Putamen (tissue), 1 donor: ENCODE measurements at regions not wholly inside any gene's neighbourhood (a gene's known extent, or its start where the extent isn't known, plus 50 kb on each side); places are given as distances from the start of the nearest gene placed in this dataset.
"Not testable (repeated sequence)": the region's sequence is repeated elsewhere in the genome, so short reads cannot be mapped to it uniquely, and the experiment has no call there.

ENCODE experiments used
- DNase-seq: peaks from one replicate; pipeline ENCODE4 v3.0.0-alpha.2; 2016; ENCODE audit warnings: low spot score

DNA sequence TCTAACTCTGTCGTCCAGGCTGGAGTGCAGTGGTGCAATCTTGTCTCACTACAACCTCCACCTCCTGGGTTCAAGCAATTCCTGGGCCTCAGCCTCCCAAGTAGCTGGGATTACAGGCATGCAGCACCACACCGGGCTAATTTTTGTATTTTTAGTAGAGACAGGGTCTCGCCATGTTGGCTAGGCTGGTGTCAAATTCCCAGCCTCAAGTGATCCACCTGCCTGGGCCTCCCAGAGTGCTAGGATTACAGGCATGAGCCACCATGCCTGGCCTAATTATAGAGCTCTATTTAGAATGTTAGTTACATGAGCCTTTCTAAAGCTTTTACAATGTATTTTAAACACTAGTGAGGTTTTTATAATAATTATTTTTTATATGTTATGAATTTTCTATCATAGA, 1346.4 kb downstream of the TECRL start:
- not testable (repeated sequence) for DNase-seq

DNA sequence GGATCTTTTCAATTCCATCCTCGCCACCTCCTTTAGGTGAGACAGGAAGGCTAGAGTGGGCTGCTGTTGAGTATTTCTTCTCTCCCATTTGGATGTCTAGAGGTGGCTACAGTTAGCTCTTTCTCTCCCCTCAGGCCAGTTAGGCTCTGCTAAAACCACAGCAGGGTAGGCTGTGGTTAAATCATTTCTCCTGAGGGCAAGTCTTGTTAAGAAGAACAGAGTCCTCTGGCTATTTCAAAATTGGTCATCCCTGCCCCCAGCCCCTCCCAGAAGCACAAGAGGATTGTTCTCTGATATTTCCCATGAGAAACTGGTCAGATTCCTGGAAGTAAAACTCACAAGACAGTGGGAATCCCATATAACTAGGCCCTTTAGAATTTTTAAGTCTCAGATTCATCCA, 1359.5 kb downstream of the TECRL start:
- no peak for DNase-seq

GRCh38 chr4:63049278-63049677, 1360.0 kb downstream of the TECRL start:
- DNase-seq: no peak

DNA sequence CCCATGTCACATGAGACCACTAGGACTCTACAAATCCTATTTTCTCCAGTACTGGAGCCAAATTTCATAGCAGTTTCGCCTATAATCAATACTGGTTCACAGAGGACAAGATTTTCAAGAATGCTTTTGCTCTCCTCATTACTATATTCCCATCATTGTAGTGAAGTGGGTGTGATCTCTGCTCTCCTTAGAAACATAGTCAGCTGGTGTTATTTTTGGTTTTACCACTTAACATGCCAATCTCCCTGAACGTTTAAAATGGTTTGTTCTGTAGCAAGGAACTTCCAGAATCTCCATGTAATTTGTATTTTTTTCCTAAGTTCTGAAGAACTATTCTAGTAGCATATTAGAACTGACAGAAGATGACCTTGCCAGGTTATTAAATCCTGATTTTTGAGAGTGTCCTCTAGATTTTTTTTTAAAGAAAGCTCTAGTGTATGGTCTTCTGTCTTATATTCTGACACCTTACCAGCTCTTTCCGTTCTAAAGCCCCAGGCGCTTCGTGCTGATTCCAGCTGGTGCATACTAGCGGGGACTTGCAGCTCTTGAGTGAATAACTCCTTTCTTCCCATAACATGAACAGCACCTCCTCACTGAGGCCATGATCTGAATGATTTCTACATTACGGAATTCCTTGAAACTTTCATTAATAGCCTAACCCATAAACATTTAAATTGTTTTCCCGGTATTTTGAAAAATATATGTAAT, 1372.9 kb downstream of the TECRL start:
- peak; percentile 1 for DNase-seq

DNA sequence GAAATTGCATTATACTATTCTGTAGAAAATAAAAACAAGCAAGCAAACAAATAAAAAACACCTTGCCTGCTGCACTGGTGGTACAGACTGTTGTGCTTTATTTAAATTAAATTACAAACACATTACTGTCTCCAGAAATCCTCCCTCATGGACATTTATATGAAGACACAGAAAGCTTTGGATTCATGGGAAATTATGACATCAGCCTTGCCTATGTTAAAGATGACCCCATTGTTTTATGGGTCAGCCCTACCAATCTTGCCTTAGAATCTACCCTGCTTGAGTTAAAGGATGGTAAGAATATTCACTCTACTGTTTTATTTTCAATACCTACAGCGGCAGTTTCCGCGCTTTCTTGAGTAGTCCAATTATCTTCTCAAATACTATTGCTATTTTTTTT, 1379.9 kb downstream of the TECRL start:
- no peak for DNase-seq

DNA sequence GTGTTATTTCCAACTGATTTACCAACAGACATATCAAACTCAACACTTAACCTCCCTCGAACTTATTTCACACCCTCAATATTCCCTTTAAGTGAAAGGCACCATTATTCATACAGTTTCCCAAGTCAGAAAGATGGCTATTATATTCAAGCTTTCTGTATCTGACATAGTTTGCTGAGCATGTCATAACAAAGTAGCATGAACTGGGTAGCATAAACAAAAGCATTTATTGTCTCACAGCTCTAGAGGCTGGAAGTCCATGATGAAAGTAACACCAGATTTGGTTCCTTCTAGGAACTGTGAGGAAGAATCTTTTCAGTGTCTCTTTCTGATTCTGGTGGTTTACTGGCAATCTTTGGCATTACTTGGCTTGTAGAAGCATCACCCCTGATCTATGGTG, 1388.6 kb downstream of the TECRL start:
- no peak for DNase-seq

GRCh38 chr4:63017300-63017699, 1392.0 kb downstream of the TECRL start:
- DNase-seq: no peak

DNA sequence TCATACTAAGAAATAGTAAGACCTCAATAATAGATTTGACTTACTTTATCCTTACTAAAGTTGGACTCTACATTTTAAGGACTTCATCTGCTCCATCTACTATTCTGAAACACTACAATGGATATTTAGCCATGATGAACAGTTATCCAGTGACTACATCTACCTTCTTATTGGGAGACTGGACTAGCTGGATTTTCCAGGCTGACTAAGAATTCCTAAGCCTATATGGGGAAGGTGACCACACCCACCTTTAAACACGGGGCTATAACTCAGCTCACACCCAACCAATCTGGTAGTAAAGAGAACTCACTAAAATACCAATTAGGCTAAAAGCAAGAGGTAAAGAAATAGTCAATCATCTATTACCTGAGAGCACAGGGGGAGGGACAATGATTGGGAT, 1438.4 kb downstream of the TECRL start:
- DNase-seq: no peak

DNA sequence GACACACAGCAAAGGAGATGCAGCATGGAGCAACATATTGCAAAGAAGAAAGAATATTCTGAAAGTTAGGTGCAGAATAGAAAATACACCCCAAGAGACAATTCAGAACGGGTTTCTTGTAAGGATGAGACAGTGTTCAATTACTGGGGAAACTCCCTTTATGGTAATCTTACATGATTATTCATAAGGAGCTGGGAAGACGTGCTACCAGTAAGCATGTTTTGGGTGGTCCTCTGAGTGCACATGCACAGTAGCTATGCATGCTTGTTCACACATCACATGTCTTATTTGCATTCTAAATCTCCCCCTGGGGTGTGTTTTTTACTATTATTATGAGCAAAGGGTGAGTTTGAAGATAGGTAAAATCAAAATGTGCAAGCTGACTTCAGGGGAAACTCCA, 1448.8 kb downstream of the TECRL start:
- no peak for DNase-seq

DNA sequence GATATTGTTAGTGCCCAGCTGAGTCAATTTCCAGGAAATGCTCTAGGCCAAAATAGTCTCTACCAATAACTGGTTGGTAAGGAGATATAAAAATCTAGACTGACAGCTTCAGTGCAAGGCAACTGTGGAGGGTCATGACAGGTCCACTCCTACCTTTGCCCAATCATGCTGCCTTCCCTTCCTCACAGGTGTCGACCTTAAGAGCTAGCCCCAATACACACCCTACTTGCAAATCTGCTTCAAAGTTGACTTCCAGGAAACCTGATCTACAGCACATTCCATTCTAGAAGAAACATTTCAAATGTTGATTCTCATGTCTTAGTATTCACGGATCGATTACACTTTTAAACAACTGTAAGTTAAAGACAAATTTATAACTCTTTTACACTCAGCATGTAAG, 1455.5 kb downstream of the TECRL start:
- no peak for DNase-seq

GRCh38 chr4:62952366-62952765, 1456.9 kb downstream of the TECRL start:
- no peak for DNase-seq

GRCh38 chr4:62948108-62948507, 1461.1 kb downstream of the TECRL start:
- no peak for DNase-seq

- no peak for DNase-seq
These were observed 1469.0 kb downstream of the TECRL start for GRCh38 chr4:62940229-62940628.

GRCh38 chr4:62930884-62931283, 1478.4 kb downstream of the TECRL start:
- DNase-seq: no peak

- no peak for DNase-seq
These were observed 1480.8 kb downstream of the TECRL start for GRCh38 chr4:62928483-62928882.

DNA sequence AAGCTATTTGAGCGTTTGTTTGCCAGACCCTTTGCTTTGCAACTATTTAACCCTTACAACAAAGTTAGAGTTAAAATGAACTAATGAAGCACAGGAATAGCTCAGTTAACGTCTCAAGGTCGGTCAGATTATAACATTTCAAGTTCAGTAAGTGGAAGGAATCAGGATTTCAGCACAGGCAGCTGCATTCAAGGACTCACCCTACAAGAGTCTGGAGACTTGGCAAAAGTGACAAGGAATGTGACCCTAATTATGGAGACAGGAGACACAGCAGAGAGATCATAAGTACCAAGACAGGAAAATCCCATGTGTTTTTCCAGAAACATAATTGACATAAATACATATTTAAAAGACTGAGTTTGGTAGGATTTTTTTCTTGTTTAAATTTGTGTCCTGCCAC, 1481.7 kb downstream of the TECRL start:
- DNase-seq: no peak

- no peak for DNase-seq
These were observed 1485.5 kb downstream of the TECRL start for GRCh38 chr4:62923783-62924182.

GRCh38 chr4:62917649-62918048, 1491.6 kb downstream of the TECRL start:
- DNase-seq: no peak

DNA sequence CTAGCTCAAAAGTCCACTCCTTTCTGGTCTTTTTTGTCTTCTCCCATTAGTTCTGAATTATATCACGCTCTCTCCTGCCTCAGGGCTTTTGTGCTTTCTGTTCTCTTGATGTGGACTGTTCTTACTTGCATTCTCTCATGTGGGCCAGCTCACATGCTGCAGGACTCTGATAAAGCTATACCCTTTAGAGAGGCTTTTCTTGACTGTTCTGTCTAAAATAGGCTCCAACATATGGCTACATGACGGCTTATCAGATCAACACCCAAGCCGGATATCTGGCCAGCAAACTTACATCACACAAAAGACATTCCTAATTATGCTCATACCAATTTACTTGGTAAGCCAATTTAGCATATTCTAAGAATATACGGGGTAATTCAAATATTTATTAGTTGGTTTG, 1494.5 kb downstream of the TECRL start:
- no peak for DNase-seq

DNA sequence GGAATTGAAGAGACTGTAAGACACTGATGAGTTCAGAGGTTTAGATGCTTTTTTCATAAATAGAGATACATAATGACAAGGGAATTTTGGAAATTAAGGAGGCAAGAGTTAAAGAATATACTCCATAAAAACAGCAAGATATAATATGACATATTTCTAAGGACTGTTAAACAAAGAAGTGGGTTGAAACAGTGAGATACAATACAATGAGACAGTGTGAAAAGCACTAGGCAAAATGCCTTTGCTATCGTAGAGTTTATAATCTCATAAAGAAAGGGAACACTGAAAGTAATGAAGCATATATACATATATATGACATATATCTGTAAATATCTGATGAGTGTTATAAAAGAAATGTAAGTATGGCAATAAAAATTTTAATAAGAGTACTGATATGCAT, 1496.2 kb downstream of the TECRL start:
- no peak for DNase-seq

DNA sequence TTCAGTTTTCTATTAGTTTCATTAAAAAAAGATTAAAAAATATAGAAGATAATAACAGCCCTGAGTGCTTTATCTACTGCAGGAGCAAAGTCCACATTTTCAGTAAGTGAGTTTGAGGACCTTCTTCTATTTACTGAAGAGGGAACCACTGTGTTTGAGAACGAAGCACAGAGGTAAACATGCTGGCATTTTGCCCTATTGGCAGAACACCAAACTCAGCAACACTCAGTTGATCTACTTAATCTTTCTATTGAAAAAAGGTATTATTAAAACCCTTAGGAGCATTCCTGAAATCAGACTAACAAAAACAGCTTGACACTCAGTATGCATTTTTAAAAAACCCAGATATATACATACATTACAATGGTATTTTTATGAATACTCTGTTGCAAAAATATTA, 1496.7 kb downstream of the TECRL start:
- no peak for DNase-seq

GRCh38 chr4:62909238-62909637, 1500.0 kb downstream of the TECRL start:
- DNase-seq: no peak

- DNase-seq: no peak
These were observed 1508.1 kb downstream of the TECRL start for GRCh38 chr4:62901101-62901500.

DNA sequence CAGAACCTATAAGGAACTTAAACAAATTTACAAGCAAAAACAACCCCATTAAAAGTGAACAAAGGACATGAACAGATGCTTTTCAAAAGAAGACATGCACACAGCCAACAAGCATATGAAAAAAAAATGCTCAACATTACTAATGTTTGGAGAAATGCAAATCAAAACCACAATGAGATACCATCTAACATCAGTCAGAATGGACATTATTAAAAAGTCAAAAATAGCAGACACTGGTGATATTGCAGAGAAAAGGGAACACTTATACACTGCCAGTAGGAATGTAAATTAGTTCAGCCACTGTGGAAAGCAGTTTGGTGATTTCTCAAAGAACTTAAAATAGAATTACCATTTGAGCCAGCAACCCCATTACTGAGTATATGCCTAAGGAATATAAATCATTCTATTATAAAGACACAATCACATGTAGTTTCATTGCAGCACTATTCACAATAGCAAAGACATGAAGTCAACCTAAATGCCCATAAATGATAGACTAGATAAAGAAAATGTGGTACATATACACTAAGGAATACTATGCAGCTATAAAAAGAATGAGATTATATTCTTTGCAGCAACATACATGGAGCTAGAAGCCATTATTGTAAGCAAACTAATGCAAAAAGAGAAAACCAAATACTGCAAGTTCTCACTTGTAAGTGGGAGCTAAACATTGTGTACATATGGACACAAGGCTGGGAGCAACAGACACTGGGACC, 1509.4 kb downstream of the TECRL start:
- no peak for DNase-seq
